Vagina (tissue), 2 donors: ENCODE measurements at regions not wholly inside any gene's neighbourhood (a gene's known extent, or its start where the extent isn't known, plus 50 kb on each side); places are given as distances from the start of the nearest gene placed in this dataset.

Source experiments
- POLR2AphosphoS5 ChIP-seq, 2 donors: sonication (generic); formaldehyde crosslinking; IDR thresholded peaks; one replicate each; pipeline ENCODE4 v1.9.0; 2017; ENCODE audit warnings: antibody characterized with exemption in 2 of 2, mild to moderate bottlenecking in 2 of 2, low read depth in 1 of 2; ENCODE audit not compliant: insufficient read depth in 1 of 2
- TF ChIP-seq, protein P1 (sequence below), 3 experiments: fragments of 450-650 bp in 2 of 3; fragments of 200-600 bp in 1 of 3; sonication (generic) in 1 of 3; IDR thresholded peaks; one replicate each; pipeline ENCODE4 v1.5.1; 2017 to 2019; ENCODE audit warnings: antibody characterized with exemption in 3 of 3, mild to moderate bottlenecking in 2 of 3, moderate library complexity in 2 of 3

DNA sequence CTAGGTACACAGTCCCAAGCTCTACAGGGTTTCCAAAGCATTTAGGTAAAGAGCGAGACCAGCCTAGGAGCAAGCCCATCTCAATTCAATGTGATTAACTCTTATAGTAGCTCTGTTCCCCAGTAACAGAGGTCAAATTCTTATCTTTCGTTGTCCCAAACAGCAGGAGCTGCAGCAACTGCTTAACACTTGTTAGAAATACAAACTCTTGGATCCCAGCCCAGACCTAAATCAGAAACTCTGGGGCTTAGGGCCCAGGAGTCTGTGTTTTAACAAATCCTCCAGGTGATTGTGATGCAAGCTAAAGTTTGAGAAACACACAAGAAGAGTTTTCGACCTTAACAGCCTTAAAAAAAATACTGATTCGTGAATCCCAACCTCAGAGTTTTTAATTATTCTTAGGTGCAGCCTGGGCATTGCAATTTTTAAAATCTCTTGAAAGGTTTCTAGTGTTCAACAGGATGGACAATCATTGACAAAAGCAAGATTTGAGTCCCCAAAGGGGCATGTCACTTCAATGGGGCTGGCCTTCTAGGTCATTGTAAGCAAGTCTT lies 127.4 kb upstream of the HCRTR2 start:
- TF ChIP-seq, protein P1, sequence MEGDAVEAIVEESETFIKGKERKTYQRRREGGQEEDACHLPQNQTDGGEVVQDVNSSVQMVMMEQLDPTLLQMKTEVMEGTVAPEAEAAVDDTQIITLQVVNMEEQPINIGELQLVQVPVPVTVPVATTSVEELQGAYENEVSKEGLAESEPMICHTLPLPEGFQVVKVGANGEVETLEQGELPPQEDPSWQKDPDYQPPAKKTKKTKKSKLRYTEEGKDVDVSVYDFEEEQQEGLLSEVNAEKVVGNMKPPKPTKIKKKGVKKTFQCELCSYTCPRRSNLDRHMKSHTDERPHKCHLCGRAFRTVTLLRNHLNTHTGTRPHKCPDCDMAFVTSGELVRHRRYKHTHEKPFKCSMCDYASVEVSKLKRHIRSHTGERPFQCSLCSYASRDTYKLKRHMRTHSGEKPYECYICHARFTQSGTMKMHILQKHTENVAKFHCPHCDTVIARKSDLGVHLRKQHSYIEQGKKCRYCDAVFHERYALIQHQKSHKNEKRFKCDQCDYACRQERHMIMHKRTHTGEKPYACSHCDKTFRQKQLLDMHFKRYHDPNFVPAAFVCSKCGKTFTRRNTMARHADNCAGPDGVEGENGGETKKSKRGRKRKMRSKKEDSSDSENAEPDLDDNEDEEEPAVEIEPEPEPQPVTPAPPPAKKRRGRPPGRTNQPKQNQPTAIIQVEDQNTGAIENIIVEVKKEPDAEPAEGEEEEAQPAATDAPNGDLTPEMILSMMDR (IDR thresholded peaks at IDR 0.05): no peak
- TF ChIP-seq POLR2AphosphoS5 (IDR thresholded peaks at IDR 0.05; ENCODE audit: insufficient read depth in 1 of 2, low read depth in 1 of 2): no peak
